ENCODE measurements at regions not wholly inside any gene's neighbourhood (a gene's known extent, or its start where the extent isn't known, plus 50 kb on each side); places are given as distances from the start of the nearest gene placed in this dataset.

DNA sequence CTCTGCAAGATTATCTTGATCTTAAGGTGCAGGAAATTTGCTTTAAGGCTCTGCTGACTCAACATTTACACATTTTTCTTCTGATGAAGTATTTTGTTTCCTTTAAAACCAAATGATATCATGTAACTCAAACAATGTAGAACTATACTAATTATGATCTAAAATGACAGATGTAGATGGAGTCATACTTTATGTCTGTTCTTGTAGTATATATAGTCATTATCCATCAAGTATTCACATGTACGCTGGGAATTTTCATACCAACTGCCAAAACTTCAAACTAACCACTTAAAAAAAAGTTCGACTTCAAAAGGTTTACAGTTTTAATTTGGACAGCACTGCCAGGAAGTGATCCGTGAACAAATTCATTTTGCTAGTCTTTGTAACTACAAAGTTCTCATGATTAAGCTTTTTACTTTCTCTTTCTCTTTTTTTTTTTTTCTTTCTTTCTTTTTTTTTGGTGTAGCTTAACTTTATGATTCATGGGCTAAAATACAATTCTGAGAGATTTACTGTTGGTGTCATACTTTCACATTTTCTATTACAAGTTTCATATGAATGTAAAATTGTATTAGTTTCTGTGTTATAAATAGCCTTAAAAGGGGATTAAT lies 509.0 kb upstream of the CXADR start:
- no peak overlapping the region for H3K27ac ChIP-seq (ENCODE audit: low read length)

DNA sequence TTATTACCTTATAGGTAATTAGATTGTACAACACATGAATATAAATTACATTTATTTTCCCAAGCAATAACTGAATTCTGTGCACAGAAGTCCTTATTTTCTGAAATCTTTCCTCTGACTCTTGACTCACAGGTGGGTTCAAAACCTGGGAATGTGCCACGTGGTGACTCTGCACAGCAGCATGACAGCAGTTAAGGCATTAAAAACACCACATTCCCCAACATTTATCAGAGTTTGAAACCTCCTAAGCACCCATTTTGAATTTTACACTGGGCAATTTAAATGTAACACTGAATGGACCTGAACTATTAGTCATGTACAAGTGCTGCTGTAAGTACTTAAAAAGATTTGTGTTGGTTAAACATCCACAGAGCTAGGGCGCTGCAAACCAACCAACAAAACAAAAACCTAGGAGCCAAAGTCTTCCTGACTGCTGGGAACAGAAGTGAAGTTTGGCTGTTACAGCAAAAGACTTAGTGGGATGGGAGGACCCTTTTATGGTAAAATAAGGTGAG lies 480.6 kb upstream of the CXADR start:
- H3K36me3 ChIP-seq (ENCODE audit: control insufficient read depth in 2 of 2, insufficient read depth in 2 of 2, low read length in 2 of 2) = no peaks in the 10 kb centered on the region
- no peaks in the 10 kb centered on the region for H3K4me1 ChIP-seq (ENCODE audit: control insufficient read depth, insufficient read depth, low read length)
- no peaks in the 10 kb centered on the region for H3K27me3 ChIP-seq (ENCODE audit: control insufficient read depth in 1 of 2, insufficient read depth in 2 of 2, low read length in 2 of 2)
- no peak overlapping the region for H3K27ac ChIP-seq (ENCODE audit: low read length)
- H3K4me3 ChIP-seq (ENCODE audit: low read length in 2 of 2) = no peak overlapping the region
- H3K9ac ChIP-seq (ENCODE audit: low read length in 2 of 2) = no peak overlapping the region
- no peaks in the 10 kb centered on the region for H3K9me3 ChIP-seq (ENCODE audit: control insufficient read depth in 2 of 2, low read length in 2 of 2)

More for the DNA sequence above, 509.0 kb upstream of the CXADR start:
- Histone ChIP-seq H3K9me3 (ENCODE audit: control insufficient read depth in 2 of 2, low read length in 2 of 2) (no peaks in the 10 kb centered on the region), H3K9ac (ENCODE audit: low read length in 2 of 2) (no peak overlapping the region), H3K4me3 (ENCODE audit: low read length in 2 of 2) (peak overlapping the region; percentile 36 to 54), H3K4me1 (ENCODE audit: control insufficient read depth, insufficient read depth, low read length) (no peaks in the 10 kb centered on the region), H3K36me3 (ENCODE audit: control insufficient read depth in 2 of 2, insufficient read depth in 2 of 2, low read length in 2 of 2) (no peaks in the 10 kb centered on the region), H3K27me3 (ENCODE audit: control insufficient read depth in 1 of 2, insufficient read depth in 2 of 2, low read length in 2 of 2) (no peaks in the 10 kb centered on the region)

DNA sequence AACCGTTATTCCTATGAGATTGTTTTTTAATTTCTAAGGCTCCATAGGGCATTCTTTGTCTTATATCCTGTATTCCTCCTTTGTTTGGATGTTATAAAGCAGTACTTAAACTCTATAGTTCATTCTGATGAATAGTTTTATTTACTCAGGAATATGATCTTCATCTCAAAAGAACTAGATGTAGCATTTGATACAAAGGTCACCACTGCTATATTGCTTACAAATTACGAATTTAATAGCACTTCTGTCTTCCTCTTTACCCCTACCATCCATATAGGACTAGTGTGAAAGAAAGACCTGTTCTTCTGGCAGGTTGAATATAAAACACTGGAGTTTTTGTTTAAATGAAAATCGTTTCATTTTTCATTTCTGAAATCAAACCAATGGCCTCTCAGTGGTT lies 468.1 kb upstream of the CXADR start:
- Histone ChIP-seq H3K4me3 (ENCODE audit: low read length in 2 of 2) (no peak overlapping the region), H3K9me3 (ENCODE audit: control insufficient read depth in 2 of 2, low read length in 2 of 2) (no peaks in the 10 kb centered on the region), H3K4me1 (ENCODE audit: control insufficient read depth, insufficient read depth, low read length) (no peaks in the 10 kb centered on the region), H3K9ac (ENCODE audit: low read length in 2 of 2) (no peak overlapping the region), H3K27ac (ENCODE audit: low read length) (no peak overlapping the region), H3K27me3 (ENCODE audit: control insufficient read depth in 1 of 2, insufficient read depth in 2 of 2, low read length in 2 of 2) (no peaks in the 10 kb centered on the region), H3K36me3 (ENCODE audit: control insufficient read depth in 2 of 2, insufficient read depth in 2 of 2, low read length in 2 of 2) (no peaks in the 10 kb centered on the region)

DNA sequence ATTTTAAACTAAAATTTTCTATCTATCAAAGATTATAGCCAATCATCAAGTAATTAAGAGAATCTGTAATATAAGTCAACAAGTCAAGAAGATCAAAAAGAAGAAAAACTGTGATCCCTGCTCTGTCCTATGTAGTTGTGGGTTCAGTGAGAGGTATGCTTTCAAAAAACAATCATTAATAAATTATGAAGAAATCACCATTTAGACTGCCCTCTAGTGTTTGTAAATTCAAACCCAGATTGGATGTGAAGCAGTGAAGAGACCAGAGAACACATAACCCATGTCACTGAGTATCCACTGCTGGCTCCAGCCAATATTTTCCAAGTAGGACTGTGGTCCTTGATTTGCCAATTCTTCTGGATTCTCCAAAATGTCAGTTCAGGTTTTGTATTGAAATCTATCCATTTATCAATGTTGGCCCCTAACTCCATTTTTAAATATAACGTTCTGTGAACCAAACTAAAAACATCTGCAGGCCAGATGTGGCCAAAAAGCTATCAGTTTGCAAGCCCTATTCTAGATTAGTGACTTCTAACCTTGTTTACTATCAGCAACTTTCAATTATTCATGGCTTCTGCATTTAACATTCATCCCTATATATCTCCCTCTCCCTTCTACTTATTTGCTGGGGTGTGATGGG lies 467.5 kb upstream of the CXADR start:
- Histone ChIP-seq H3K36me3 (ENCODE audit: control insufficient read depth in 2 of 2, insufficient read depth in 2 of 2, low read length in 2 of 2) (no peaks in the 10 kb centered on the region), H3K4me3 (ENCODE audit: low read length in 2 of 2) (no peak overlapping the region), H3K27ac (ENCODE audit: low read length) (no peak overlapping the region), H3K4me1 (ENCODE audit: control insufficient read depth, insufficient read depth, low read length) (no peaks in the 10 kb centered on the region), H3K27me3 (ENCODE audit: control insufficient read depth in 1 of 2, insufficient read depth in 2 of 2, low read length in 2 of 2) (no peaks in the 10 kb centered on the region), H3K9ac (ENCODE audit: low read length in 2 of 2) (no peak overlapping the region), H3K9me3 (ENCODE audit: control insufficient read depth in 2 of 2, low read length in 2 of 2) (no peaks in the 10 kb centered on the region)

DNA sequence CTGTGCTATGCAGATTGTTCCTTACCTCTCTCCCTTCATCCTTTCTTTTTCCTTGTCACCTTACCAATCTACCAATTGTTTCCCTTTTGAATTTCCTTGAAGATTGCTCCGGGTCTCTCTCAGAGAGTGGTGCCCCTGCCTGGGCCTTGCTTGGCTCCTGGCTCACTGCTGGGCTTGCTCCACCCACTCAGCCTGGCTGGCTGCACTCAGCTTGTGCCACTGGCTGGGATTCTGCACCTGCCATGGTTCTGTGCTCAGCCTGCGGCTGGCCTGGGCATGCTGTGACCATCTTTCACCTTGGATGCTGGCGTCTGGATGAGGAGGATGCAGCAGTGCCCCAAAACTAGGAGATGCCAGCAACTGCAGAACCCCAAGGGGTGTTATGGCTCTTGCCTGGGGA lies 463.9 kb upstream of the CXADR start:
- H3K27me3 ChIP-seq (ENCODE audit: control insufficient read depth in 1 of 2, insufficient read depth in 2 of 2, low read length in 2 of 2) = no peaks in the 10 kb centered on the region
- H3K36me3 ChIP-seq (ENCODE audit: control insufficient read depth in 2 of 2, insufficient read depth in 2 of 2, low read length in 2 of 2) = no peaks in the 10 kb centered on the region
- H3K4me1 ChIP-seq (ENCODE audit: control insufficient read depth, insufficient read depth, low read length) = no peaks in the 10 kb centered on the region
- H3K9me3 ChIP-seq (ENCODE audit: control insufficient read depth in 2 of 2, low read length in 2 of 2) = no peaks in the 10 kb centered on the region
- no peak overlapping the region for H3K4me3 ChIP-seq (ENCODE audit: low read length in 2 of 2)
- H3K9ac ChIP-seq (ENCODE audit: low read length in 2 of 2) = no peak overlapping the region
- H3K27ac ChIP-seq (ENCODE audit: low read length) = no peak overlapping the region

DNA sequence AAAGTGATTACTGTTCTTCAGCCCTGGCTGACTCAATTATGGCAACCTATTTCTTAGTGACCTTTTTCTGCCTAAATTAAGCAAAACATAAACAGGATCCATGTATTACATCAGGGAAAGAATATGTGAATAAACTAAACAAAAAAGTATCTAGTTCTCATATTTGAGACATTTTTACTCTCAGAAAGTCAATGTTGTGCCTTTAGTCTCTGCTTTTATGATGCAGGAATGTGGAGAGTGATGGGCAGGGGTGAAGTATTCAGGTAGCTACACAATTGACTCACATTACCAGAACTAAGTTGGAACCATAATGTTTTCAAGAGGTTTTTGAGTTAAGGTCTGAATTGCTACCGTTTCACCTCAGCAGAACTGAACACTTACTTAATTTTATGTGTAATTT lies 462.7 kb upstream of the CXADR start:
- Histone ChIP-seq H3K9ac (ENCODE audit: low read length in 2 of 2) (no peak overlapping the region), H3K36me3 (ENCODE audit: control insufficient read depth in 2 of 2, insufficient read depth in 2 of 2, low read length in 2 of 2) (no peaks in the 10 kb centered on the region), H3K27ac (ENCODE audit: low read length) (no peak overlapping the region), H3K27me3 (ENCODE audit: control insufficient read depth in 1 of 2, insufficient read depth in 2 of 2, low read length in 2 of 2) (no peaks in the 10 kb centered on the region), H3K4me3 (ENCODE audit: low read length in 2 of 2) (no peak overlapping the region), H3K4me1 (ENCODE audit: control insufficient read depth, insufficient read depth, low read length) (no peaks in the 10 kb centered on the region), H3K9me3 (ENCODE audit: control insufficient read depth in 2 of 2, low read length in 2 of 2) (no peaks in the 10 kb centered on the region)

DNA sequence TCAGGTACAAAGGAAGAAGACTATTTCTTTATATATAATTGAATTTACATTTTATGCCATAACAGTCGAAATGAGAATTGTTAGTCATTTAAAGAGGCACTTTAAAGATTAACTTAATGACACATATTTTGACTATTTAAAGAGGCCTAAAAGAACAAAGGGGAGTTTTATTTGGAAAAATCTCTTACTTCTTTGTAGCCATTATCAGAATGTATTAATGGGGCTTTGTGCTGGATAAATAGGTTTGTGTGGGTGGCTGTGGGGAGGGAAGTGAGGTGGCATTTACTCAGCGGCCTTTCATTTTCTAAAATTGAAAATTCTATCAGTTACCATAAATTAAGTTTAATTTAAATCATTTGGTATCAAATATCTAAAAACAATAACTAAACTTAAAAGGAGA lies 462.2 kb upstream of the CXADR start:
- no peak overlapping the region for H3K27ac ChIP-seq (ENCODE audit: low read length)
- no peaks in the 10 kb centered on the region for H3K27me3 ChIP-seq (ENCODE audit: control insufficient read depth in 1 of 2, insufficient read depth in 2 of 2, low read length in 2 of 2)
- no peaks in the 10 kb centered on the region for H3K9me3 ChIP-seq (ENCODE audit: control insufficient read depth in 2 of 2, low read length in 2 of 2)
- H3K4me1 ChIP-seq (ENCODE audit: control insufficient read depth, insufficient read depth, low read length) = no peaks in the 10 kb centered on the region
- H3K9ac ChIP-seq (ENCODE audit: low read length in 2 of 2) = no peak overlapping the region
- no peak overlapping the region for H3K4me3 ChIP-seq (ENCODE audit: low read length in 2 of 2)
- H3K36me3 ChIP-seq (ENCODE audit: control insufficient read depth in 2 of 2, insufficient read depth in 2 of 2, low read length in 2 of 2) = no peaks in the 10 kb centered on the region

DNA sequence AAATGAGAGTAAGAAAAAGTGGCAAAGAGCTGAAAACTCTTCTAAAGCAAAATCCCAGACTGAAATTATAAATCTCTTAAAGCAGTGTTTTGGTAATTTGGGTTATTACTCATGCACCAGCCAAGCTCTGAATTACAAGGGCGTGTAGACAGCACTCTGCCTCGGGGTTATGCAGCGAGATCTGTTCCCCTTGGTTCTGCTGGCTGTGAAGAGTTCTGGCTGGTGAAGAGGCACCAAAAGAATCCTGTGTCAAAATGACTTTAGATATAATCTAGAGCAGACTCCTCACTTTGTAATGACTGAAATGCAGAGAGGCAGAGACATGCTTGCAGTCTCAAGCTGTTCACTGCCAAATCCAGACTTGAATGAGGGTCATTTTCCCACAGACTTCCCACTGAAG lies 461.8 kb upstream of the CXADR start:
- no peaks in the 10 kb centered on the region for H3K9me3 ChIP-seq (ENCODE audit: control insufficient read depth in 2 of 2, low read length in 2 of 2)
- no peak overlapping the region for H3K27ac ChIP-seq (ENCODE audit: low read length)

DNA sequence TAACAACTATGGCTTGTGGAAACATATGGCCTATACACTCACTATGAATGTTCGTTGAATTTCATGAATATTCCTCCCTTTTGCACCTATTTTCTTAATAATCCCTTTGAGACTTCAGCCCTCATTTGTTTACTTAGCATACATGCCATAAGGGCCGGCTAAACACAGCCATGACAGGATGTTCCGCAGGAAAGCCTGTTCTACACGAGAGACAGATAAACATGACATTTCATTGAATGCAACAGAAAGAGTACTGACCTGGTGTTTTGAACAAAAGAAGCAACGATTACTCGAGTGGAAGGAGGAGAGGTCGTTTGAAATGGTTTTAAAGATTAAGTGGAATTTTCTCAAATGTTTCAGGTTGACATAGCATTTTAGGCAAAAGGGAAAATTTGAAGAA lies 459.5 kb upstream of the CXADR start:
- no peak overlapping the region for H3K9ac ChIP-seq (ENCODE audit: low read length in 2 of 2)
- no peaks in the 10 kb centered on the region for H3K4me1 ChIP-seq (ENCODE audit: control insufficient read depth, insufficient read depth, low read length)
- H3K36me3 ChIP-seq (ENCODE audit: control insufficient read depth in 2 of 2, insufficient read depth in 2 of 2, low read length in 2 of 2) = no peaks in the 10 kb centered on the region
- H3K27ac ChIP-seq (ENCODE audit: low read length) = no peak overlapping the region
- no peaks in the 10 kb centered on the region for H3K27me3 ChIP-seq (ENCODE audit: control insufficient read depth in 1 of 2, insufficient read depth in 2 of 2, low read length in 2 of 2)
- no peak overlapping the region for H3K4me3 ChIP-seq (ENCODE audit: low read length in 2 of 2)
- H3K9me3 ChIP-seq (ENCODE audit: control insufficient read depth in 2 of 2, low read length in 2 of 2) = no peaks in the 10 kb centered on the region

More for the DNA sequence above, 461.8 kb upstream of the CXADR start:
- Histone ChIP-seq H3K4me1 (ENCODE audit: control insufficient read depth, insufficient read depth, low read length) (no peaks in the 10 kb centered on the region), H3K36me3 (ENCODE audit: control insufficient read depth in 2 of 2, insufficient read depth in 2 of 2, low read length in 2 of 2) (no peaks in the 10 kb centered on the region), H3K4me3 (ENCODE audit: low read length in 2 of 2) (no peak overlapping the region), H3K9ac (ENCODE audit: low read length in 2 of 2) (no peak overlapping the region), H3K27me3 (ENCODE audit: control insufficient read depth in 1 of 2, insufficient read depth in 2 of 2, low read length in 2 of 2) (no peaks in the 10 kb centered on the region)

DNA sequence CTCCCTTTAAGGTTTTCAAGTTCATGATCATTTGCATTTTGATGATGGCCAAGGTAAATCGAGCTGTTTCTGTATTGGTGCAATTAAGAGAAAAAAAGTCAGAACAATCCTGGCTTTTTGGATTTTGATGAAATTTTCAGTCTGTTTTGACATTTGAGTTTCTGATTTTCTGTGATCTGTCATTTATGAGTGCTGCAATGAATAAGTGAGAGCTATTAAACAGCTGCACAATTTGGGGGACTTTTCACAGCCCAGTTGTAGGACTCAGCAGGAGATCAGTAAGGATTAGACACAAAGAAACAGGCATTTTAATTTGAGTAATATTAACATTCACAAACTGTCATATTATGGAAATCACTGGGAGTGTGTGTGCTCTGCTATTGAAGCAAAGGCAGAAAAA lies 452.9 kb upstream of the CXADR start:
- H3K27ac ChIP-seq (ENCODE audit: low read length) = no peak overlapping the region
- no peak overlapping the region for H3K9ac ChIP-seq (ENCODE audit: low read length in 2 of 2)
- no peaks in the 10 kb centered on the region for H3K9me3 ChIP-seq (ENCODE audit: control insufficient read depth in 2 of 2, low read length in 2 of 2)
- H3K36me3 ChIP-seq (ENCODE audit: control insufficient read depth in 2 of 2, insufficient read depth in 2 of 2, low read length in 2 of 2) = no peaks in the 10 kb centered on the region
- no peak overlapping the region for H3K4me3 ChIP-seq (ENCODE audit: low read length in 2 of 2)
- no peaks in the 10 kb centered on the region for H3K4me1 ChIP-seq (ENCODE audit: control insufficient read depth, insufficient read depth, low read length)
- H3K27me3 ChIP-seq (ENCODE audit: control insufficient read depth in 1 of 2, insufficient read depth in 2 of 2, low read length in 2 of 2) = no peaks in the 10 kb centered on the region

DNA sequence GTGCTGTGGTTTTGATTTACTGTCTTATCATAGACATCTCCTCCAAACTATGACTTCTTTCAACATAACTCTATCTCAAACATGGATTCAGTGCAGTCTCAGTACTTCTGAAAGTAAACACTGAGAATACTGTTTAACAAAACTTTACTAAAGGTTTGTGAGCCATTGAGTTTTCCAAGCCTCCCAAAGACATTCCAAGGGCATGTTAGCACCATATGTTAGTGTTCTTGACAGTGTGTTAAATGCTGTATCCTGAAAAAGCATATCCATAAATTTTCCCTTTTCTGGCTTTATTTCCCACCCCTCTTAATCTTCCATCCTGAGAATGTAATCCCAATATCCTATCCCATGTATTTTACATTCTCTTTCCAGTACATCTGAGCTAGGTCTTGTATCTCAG lies 446.8 kb upstream of the CXADR start:
- Histone ChIP-seq H3K27ac (ENCODE audit: low read length) (no peak overlapping the region), H3K4me1 (ENCODE audit: control insufficient read depth, insufficient read depth, low read length) (no peaks in the 10 kb centered on the region), H3K36me3 (ENCODE audit: control insufficient read depth in 2 of 2, insufficient read depth in 2 of 2, low read length in 2 of 2) (no peaks in the 10 kb centered on the region), H3K4me3 (ENCODE audit: low read length in 2 of 2) (no peak overlapping the region), H3K9me3 (ENCODE audit: control insufficient read depth in 2 of 2, low read length in 2 of 2) (no peaks in the 10 kb centered on the region), H3K27me3 (ENCODE audit: control insufficient read depth in 1 of 2, insufficient read depth in 2 of 2, low read length in 2 of 2) (no peaks in the 10 kb centered on the region), H3K9ac (ENCODE audit: low read length in 2 of 2) (no peak overlapping the region)
